ENCODE measurements at regions not wholly inside any gene's neighbourhood (a gene's known extent, or its start where the extent isn't known, plus 50 kb on each side); places are given as distances from the start of the nearest gene placed in this dataset.

GRCh38 chr17:77590951-77591735 lies 367.4 kb upstream of the TNRC6C start:
- Histone ChIP-seq H3K4me3 (no peak overlapping the region), H3K27me3 (ENCODE audit: low read depth) (peaks cover 14% of the 10 kb centered on the region), H3K9me3 (replicated peaks) (no peaks in the 10 kb centered on the region), H3K27ac (replicated peaks) (no peak overlapping the region), H3K4me1 (no peaks in the 10 kb centered on the region), H3K36me3 (no peaks in the 10 kb centered on the region)
- intact Hi-C loops (cut with micrococcal nuclease), result no loop called here
- no peak for DNase-seq
- TF ChIP-seq CTCF (IDR thresholded peaks at IDR 0.05; ENCODE audit: borderline replicate concordance), result no peak

- DNase-seq, result no peak
- Histone ChIP-seq H3K27me3 (ENCODE audit: low read depth) (peaks cover 14% of the 10 kb centered on the region), H3K4me3 (no peak overlapping the region), H3K36me3 (no peaks in the 10 kb centered on the region), H3K9me3 (replicated peaks) (no peaks in the 10 kb centered on the region), H3K4me1 (no peaks in the 10 kb centered on the region), H3K27ac (replicated peaks) (no peak overlapping the region)
- no peak for TF ChIP-seq CTCF (IDR thresholded peaks at IDR 0.05; ENCODE audit: borderline replicate concordance)
- intact Hi-C loops (cut with micrococcal nuclease), result no loop called here
Observed at GRCh38 chr17:77592106-77592865, 366.2 kb upstream of the TNRC6C start.

- no peaks in the 10 kb centered on the region for H3K9me3 ChIP-seq (replicated peaks)
- no peak for DNase-seq
- no peaks in the 10 kb centered on the region for H3K36me3 ChIP-seq
- H3K4me1 ChIP-seq, result no peaks in the 10 kb centered on the region
- H3K27ac ChIP-seq (replicated peaks), result no peak overlapping the region
- no peak for TF ChIP-seq CTCF (IDR thresholded peaks at IDR 0.05; ENCODE audit: borderline replicate concordance)
- no peak overlapping the region for H3K4me3 ChIP-seq
- peaks cover 14% of the 10 kb centered on the region for H3K27me3 ChIP-seq (ENCODE audit: low read depth)
- intact Hi-C loops (cut with micrococcal nuclease), result no loop called here
Observed at GRCh38 chr17:77593081-77593480, 365.4 kb upstream of the TNRC6C start.

GRCh38 chr17:77594416-77595209 lies 363.9 kb upstream of the TNRC6C start:
- H3K27ac ChIP-seq (replicated peaks), result no peak overlapping the region
- no peak for DNase-seq
- intact Hi-C loops (cut with micrococcal nuclease), result no loop called here
- no peaks in the 10 kb centered on the region for H3K4me1 ChIP-seq
- H3K36me3 ChIP-seq, result no peaks in the 10 kb centered on the region
- peaks cover 14% of the 10 kb centered on the region for H3K27me3 ChIP-seq (ENCODE audit: low read depth)
- TF ChIP-seq CTCF (IDR thresholded peaks at IDR 0.05; ENCODE audit: borderline replicate concordance), result no peak
- no peaks in the 10 kb centered on the region for H3K9me3 ChIP-seq (replicated peaks)
- H3K4me3 ChIP-seq, result no peak overlapping the region

Data from left ventricle myocardium inferior (tissue), 1 donor.